Stimulated activated effector memory CD8-positive, alpha-beta T cell treated with anti-CD3 and anti-CD28 coated beads, Interleukin-12 subunit alpha, Interleukin-12 subunit beta, amount 100 ng/mL, for 72 hours (primary cell): ENCODE measurements at regions not wholly inside any gene's neighbourhood (a gene's known extent, or its start where the extent isn't known, plus 50 kb on each side); places are given as distances from the start of the nearest gene placed in this dataset.
"Not testable (repeated sequence)": the region's sequence is repeated elsewhere in the genome, so short reads cannot be mapped to it uniquely, and the experiment has no call there.

Experiments used
- ATAC-seq: fragments of 150-1000 bp; cut with Tn5 transposase; 2 replicates; pipeline ENCODE4 v1.10.0; 2021
- DNase-seq, 2 donors: peaks; one replicate each; pipeline ENCODE4 v3.0.0; 2021 to 2022; ENCODE audit warnings: low spot score in 2 of 2
- H3K27ac Mint-ChIP-seq: one replicate; pipeline ENCODE4 v1.8.0; 2022; ENCODE audit warnings: mild to moderate bottlenecking, mixed read lengths
- H3K36me3 Mint-ChIP-seq: one replicate; pipeline ENCODE4 v1.8.0; 2022; ENCODE audit warnings: mild to moderate bottlenecking, mixed read lengths
- H3K4me1 Mint-ChIP-seq: one replicate; pipeline ENCODE4 v1.8.0; 2022; ENCODE audit warnings: mixed read lengths
- H3K4me3 Mint-ChIP-seq: one replicate; pipeline ENCODE4 v1.8.0; 2022; ENCODE audit warnings: mild to moderate bottlenecking, mixed read lengths
- H3K9me3 Mint-ChIP-seq: one replicate; pipeline ENCODE4 v1.8.0; 2022; ENCODE audit warnings: mixed read lengths

DNA sequence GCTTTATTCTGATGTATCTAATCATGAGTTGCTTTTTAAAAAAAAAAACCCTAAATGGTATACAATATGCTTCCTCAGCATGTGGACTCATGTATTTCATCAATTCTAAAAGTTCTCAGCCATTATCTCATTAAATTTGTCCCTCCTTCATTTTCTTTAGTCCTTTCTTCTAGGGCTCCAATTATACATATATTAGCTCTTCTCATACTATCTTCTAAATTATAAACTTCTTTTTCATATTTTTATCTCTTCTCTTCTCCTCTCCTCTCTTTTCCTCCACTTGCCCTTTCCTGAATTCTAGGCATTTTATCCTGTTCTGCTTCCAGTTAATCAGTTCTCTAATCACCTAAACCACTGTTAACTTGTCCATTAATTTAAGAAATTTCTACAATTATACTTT lies 55.0 kb upstream of the IL33 start:
- no peak overlapping the region for H3K4me3 Mint-ChIP-seq
- no peaks in the 10 kb centered on the region for H3K36me3 Mint-ChIP-seq
- H3K4me1 Mint-ChIP-seq, result no peaks in the 10 kb centered on the region
- peaks cover 18% of the 10 kb centered on the region for H3K9me3 Mint-ChIP-seq
- no peak overlapping the region for H3K27ac Mint-ChIP-seq
- DNase-seq, result no peak
- ATAC-seq, result no peak

DNA sequence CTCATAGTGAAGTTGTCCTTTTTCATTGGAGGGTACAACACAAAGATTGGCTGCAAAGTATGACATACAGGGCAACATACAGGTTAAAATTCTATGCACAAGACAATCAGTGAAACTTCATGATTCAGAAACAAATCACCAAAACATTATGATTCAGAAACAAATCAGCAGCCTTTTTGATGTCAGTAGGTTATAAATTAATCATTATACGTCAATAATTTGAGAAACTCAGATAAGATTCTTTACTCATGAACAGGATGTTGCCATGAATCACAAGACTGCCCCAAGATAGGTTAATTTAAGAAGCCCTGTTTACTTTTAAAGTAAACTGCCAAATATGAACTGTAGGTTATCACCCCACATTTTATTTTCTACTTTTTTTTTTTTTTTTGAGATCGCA lies 62.2 kb upstream of the IL33 start:
- H3K4me1 Mint-ChIP-seq, result no peaks in the 10 kb centered on the region
- ATAC-seq, result peak; percentile 89
- DNase-seq, result no peak
- H3K36me3 Mint-ChIP-seq, result no peaks in the 10 kb centered on the region
- H3K27ac Mint-ChIP-seq, result no peak overlapping the region
- H3K4me3 Mint-ChIP-seq, result no peak overlapping the region
- no peaks in the 10 kb centered on the region for H3K9me3 Mint-ChIP-seq

DNA sequence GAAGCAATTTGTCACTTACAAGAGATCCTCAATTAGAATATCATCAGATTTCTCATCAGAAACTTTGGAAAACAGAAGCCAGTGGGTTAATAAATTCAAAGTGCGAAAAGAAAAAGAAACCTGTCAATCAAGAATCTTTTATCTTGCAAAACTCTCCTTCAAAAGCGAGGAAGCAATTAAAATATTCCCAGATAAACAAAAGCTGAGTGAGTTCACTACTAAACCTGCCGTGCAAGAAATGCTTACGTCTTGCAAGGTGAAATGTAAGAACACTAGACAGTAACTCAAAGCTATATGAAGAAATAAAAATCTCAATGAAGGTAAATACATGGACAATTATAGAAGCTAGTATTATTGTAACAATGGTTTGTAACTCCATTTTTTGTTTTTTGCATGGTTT lies 62.8 kb upstream of the IL33 start:
- DNase-seq (no peak), ATAC-seq (no peak)
- H3K4me3 Mint-ChIP-seq, result no peak overlapping the region
- no peaks in the 10 kb centered on the region for H3K36me3 Mint-ChIP-seq
- no peaks in the 10 kb centered on the region for H3K9me3 Mint-ChIP-seq
- no peaks in the 10 kb centered on the region for H3K4me1 Mint-ChIP-seq
- no peak overlapping the region for H3K27ac Mint-ChIP-seq

DNA sequence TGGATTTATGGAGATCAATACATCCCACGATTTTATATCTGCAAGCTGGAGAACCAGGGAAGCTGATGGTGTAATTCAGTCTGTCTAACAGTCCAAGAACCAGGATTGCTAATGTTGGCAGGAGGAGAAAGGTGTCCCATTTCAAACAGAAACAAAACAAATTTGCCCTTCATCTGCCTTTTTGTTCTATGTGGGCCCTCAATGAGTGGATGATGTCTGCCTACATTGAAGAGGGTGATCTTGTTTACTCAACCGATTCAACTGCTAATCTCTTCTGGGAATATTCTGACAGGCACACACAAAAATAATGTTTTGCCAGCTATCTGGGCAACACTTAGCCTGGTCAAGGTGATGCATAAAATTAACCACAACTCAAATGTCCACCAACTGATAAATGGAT lies 65.1 kb upstream of the IL33 start:
- ATAC-seq (no peak), DNase-seq (no peak)
- H3K27ac Mint-ChIP-seq, result no peak overlapping the region
- H3K9me3 Mint-ChIP-seq, result no peaks in the 10 kb centered on the region
- H3K4me3 Mint-ChIP-seq, result no peak overlapping the region
- no peaks in the 10 kb centered on the region for H3K4me1 Mint-ChIP-seq
- H3K36me3 Mint-ChIP-seq, result no peaks in the 10 kb centered on the region

DNA sequence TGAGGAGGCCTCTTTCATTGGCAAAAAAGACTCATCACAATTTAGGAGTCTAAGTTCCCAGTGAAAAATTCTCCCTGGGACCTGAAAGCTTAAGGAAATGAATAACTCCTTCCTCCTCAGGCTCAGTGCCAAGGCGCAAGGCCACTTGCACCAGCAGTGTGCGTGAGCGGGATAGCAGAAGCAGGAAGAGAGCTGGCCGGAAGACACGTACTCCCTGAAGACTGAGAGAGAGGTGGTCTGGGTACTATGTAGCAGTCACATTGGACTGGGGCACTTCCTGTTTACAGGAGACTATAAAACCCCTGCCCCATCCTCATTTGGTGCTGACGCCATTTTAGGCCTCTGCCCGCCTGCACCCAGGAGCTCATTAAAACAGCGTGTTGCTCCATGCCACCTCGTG lies 66.3 kb upstream of the IL33 start:
- ATAC-seq, result no peak
- H3K36me3 Mint-ChIP-seq, result no peaks in the 10 kb centered on the region

DNA sequence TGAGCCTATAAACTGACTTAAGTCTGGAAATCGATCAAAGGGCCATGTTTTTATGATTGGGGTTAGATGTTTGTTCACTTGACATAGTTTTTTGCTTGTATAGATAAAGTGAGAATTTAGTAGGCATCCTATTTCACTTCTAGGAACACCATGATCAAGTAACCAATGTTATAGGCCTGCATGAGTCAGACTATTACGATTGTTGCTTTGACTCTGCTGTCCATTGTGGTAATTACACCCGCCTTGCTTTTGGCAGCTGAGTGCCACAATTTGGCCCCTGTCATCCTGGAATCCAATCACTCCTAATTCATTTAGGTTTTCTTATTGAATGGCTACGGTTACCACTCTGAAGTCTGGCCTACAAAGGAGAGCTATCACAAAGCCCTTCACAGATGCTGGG lies 67.8 kb upstream of the IL33 start:
- Mint-ChIP-seq H3K36me3 (no peaks in the 10 kb centered on the region), H3K4me1 (no peaks in the 10 kb centered on the region), H3K27ac (no peak overlapping the region), H3K4me3 (no peak overlapping the region), H3K9me3 (no peaks in the 10 kb centered on the region)
- DNase-seq (no peak), ATAC-seq (no peak)

More for the DNA sequence above, 66.3 kb upstream of the IL33 start:
- H3K4me3 Mint-ChIP-seq, result no peak overlapping the region
- no peak for DNase-seq
- H3K4me1 Mint-ChIP-seq, result no peaks in the 10 kb centered on the region
- no peaks in the 10 kb centered on the region for H3K9me3 Mint-ChIP-seq
- H3K27ac Mint-ChIP-seq, result no peak overlapping the region

DNA sequence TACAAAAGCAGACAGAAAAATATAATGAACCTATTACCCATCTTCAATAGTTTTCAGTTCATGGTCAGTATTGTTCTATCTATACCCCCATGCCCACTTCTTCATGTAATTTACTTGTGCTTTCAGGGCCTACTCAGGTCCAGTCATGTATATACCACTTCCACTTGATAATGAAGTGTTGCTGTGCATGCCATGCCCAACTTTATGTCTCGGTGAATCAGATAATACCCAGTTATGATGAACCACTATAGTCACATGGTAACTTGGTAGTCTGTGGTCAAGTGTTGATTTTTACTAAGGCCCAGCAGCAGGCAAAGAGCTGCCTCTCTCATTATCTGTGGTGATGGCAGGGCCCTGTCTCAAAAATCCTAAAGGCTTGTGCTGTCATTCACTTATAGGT lies 70.7 kb upstream of the IL33 start:
- no peaks in the 10 kb centered on the region for H3K36me3 Mint-ChIP-seq
- H3K4me3 Mint-ChIP-seq, result no peak overlapping the region
- no peak overlapping the region for H3K27ac Mint-ChIP-seq
- peaks cover 6% of the 10 kb centered on the region for H3K9me3 Mint-ChIP-seq
- DNase-seq (no peak), ATAC-seq (peak; percentile 51)
- H3K4me1 Mint-ChIP-seq, result no peaks in the 10 kb centered on the region

DNA sequence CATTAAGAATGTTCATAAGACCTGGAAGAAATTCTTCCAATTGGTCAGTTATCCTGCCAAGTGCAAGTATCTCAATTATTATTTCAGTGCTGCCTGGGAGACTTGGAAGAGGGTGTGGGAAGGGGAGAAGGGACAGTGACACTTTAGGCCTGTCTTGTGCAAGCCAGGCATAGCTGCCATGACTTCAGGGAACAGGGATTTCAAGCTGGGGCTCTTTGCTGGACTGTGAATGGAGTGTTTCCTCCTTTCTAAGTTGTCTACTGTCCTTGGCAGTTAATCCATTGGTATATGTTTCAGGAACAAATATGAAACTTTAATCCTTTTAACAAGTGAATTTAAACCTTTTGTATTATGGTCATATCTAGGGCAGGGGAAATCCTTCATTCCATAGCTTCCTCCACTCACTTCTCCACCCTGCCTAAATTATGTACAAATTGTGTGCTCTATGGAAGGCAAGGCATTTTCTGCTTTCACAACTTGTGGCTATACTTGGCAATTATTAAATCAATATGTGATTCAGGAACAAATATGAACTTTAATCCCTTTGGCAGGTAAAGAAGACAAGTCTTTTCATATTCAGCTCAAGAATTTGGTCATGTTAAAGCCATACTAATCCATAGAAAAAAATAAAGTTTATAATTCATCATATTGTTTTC lies 72.7 kb upstream of the IL33 start:
- Mint-ChIP-seq H3K27ac (no peak overlapping the region), H3K36me3 (no peaks in the 10 kb centered on the region), H3K4me1 (no peaks in the 10 kb centered on the region), H3K4me3 (no peak overlapping the region), H3K9me3 (peaks cover 6% of the 10 kb centered on the region)
- DNase-seq (no peak), ATAC-seq (no peak)

DNA sequence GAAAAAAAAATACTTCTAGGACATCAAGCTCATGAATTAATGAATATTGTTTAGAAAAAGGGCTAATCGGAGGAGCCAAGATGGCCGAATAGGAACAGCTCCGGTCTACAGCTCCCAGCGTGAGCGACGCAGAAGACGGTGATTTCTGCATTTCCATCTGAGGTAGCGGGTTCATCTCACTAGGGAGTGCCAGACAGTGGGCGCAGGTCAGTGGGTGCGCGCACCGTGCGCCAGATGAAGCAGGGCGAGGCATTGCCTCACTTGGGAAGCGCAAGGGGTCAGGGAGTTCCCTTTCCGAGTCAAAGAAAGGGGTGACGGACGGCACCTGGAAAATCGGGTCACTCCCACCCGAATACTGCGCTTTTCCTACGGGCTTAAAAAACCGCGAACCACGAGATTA lies 79.8 kb upstream of the IL33 start:
- not testable (repeated sequence) for DNase-seq, H3K36me3 Mint-ChIP-seq, H3K4me3 Mint-ChIP-seq, H3K27ac Mint-ChIP-seq, H3K9me3 Mint-ChIP-seq, ATAC-seq
- H3K4me1 Mint-ChIP-seq, result peaks cover 17% of the 10 kb centered on the region

DNA sequence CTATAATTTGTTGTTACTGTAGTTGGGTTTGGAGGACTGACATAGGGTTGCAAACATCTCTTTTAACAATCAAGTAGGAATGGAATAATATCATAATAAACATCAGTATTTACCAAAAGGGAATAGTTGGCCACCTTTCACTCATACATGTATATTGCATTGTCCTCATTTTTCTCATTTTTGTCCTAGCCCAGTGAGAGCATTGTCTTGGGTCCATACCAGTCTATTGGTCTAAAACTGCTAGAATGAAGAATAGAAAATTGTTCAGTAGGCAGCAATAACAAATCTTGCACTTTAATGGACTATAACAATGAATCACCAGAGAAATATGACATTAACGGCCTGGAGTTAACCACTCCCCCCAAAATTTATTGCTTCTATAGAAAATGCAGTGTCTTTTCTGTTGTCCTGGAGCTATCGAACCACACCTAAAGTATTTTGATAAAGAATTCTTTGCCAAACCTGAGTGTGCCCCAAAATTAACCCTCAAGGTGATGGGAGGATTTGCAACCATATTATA lies 80.9 kb upstream of the IL33 start:
- no peaks in the 10 kb centered on the region for H3K9me3 Mint-ChIP-seq
- no peak overlapping the region for H3K27ac Mint-ChIP-seq
- DNase-seq (no peak), ATAC-seq (no peak)
- no peak overlapping the region for H3K4me3 Mint-ChIP-seq
- peaks cover 17% of the 10 kb centered on the region for H3K4me1 Mint-ChIP-seq
- no peaks in the 10 kb centered on the region for H3K36me3 Mint-ChIP-seq

DNA sequence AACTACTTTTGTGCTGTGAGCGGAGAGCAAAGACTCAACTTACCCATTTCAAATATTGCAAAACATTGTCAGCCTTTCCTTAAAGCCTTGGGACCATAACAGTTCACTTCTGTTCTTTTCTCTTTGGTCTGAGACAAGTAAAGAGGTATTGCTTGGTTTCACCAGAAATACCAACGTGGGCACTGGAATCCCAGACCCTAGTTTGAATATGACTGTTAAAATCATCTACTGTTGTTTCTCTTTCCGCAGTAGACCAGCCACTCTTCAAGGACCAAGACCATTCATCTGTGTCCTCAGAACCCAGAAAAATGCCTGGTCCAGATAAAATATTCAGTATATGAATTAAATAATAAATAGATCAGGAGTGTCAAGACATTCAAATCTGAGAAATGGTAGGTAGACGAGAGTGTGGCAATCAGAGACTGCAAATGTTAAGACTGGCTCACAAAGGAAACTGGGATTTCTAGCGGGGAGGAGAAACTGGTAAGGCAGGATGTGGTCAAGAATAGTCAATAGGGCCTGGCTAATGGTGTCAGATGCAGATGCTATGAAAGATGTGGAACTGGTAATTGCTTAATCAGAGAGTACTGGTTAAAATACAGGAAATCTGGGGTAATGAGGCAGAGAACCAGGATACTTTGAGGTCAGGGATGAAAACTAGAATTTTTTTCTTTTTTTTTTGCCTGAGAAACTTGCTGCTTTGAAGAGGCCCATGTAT lies 82.1 kb upstream of the IL33 start:
- Mint-ChIP-seq H3K4me3 (no peak overlapping the region), H3K27ac (no peak overlapping the region), H3K9me3 (no peaks in the 10 kb centered on the region), H3K36me3 (no peaks in the 10 kb centered on the region), H3K4me1 (peaks cover 17% of the 10 kb centered on the region)
- DNase-seq (no peak), ATAC-seq (peak; percentile 86)

DNA sequence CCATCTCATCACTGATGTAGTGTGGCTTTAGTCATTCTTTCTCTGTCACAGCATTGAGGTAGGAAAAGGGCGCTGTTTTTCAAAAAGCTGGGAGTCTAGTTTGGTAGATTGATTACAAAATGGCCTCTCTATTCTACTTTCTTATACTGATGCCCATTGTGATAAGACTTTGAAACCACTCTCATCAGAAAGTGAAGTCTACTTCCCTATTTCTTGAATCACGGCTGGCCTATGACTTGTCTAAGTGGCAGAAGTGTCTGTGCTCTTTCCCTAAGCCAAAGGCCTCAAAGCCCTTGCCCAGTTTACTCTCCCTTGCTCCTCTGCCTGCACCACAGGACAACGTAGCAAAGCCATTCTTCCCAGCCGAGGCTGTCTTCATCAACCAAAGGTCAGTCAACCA lies 83.0 kb upstream of the IL33 start:
- DNase-seq (no peak), ATAC-seq (peak; percentile 37)
- Mint-ChIP-seq H3K36me3 (no peaks in the 10 kb centered on the region), H3K9me3 (no peaks in the 10 kb centered on the region), H3K4me1 (peaks cover 17% of the 10 kb centered on the region), H3K4me3 (no peak overlapping the region), H3K27ac (no peak overlapping the region)

DNA sequence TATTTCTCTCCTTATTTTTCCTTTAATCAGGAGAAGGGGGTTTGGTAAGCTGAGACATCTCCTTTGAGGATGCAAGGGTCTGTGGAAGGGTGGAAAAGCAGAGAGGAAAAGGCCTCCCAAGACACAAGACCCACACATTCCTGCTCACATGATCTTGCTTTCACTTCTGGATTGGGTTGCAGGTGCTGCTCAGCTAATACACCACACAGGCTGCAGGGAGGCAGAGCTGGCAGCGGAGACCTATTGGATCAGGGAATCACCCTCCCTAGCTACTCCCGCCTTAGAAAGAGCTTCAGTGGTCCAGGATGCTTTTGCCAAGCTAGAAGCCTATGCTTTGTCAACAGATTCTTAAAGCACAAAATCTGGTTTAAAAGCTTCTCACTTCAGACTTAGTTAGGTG lies 87.6 kb upstream of the IL33 start:
- DNase-seq (no peak), ATAC-seq (no peak)
- Mint-ChIP-seq H3K4me3 (no peak overlapping the region), H3K9me3 (no peaks in the 10 kb centered on the region), H3K4me1 (peaks cover 4% of the 10 kb centered on the region), H3K27ac (no peak overlapping the region), H3K36me3 (no peaks in the 10 kb centered on the region)

DNA sequence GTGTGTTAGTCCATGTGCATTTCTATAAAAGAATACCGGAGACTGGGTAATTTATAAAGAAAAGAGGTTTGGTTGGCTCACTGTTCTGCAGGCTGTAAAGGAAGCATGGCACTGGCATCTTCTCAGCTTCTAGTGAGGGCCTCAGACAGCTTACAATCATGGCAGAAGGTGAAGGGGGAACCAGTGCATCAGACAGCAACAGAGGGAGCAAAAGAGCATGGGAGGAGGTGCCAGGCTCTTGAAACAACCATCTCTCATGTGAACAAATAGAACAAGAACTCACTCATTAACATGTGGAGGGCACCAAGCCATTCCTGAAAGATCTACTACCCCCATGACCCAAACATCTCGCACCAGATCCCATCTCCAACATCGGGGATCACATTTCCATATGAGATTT lies 89.2 kb upstream of the IL33 start:
- Mint-ChIP-seq H3K4me1 (no peaks in the 10 kb centered on the region), H3K36me3 (no peaks in the 10 kb centered on the region), H3K9me3 (no peaks in the 10 kb centered on the region), H3K27ac (no peak overlapping the region), H3K4me3 (no peak overlapping the region)
- ATAC-seq (no peak), DNase-seq (no peak)

DNA sequence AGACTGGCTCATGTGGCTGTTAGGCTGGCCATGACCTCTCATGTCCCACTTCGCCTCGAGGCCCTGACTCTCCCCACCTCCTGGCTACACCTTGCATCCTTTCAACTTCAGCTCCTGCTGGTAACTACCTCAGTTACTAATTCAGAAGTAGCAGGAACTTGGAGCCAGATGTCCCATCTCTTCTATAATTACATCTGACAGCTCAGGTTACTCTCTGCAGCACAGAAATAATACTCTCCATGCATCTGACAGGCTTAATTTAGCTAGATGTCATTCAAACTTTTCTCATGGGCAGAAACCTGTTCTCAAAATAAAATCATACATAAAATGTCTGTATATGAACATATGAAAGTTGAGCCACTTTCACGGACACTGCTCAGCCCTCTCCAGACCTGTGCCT lies 92.2 kb upstream of the IL33 start:
- Mint-ChIP-seq H3K9me3 (no peaks in the 10 kb centered on the region), H3K4me1 (no peaks in the 10 kb centered on the region), H3K36me3 (no peaks in the 10 kb centered on the region), H3K27ac (no peak overlapping the region), H3K4me3 (no peak overlapping the region)
- DNase-seq (no peak), ATAC-seq (no peak)

DNA sequence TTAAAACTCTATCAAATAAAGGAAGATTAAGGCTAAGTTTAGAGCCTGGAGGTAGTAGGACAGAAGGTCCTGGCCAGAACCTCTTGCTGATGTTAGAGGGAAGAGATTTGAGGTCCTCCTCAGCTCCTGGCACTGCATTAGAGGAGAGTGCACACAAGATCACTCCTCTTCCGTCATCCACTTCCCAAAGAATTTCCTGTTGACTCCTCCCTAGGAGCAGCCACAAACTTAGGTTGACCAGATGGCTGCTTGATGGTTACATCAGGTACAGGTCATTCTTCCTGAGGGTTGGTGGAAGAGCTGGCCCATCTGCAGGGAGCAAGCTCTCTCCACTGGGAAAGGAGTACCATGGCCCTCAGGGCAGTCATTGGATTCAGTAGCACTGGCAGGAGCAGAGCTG lies 93.9 kb upstream of the IL33 start:
- no peaks in the 10 kb centered on the region for H3K9me3 Mint-ChIP-seq
- DNase-seq, result no peak
- no peaks in the 10 kb centered on the region for H3K36me3 Mint-ChIP-seq
- no peaks in the 10 kb centered on the region for H3K4me1 Mint-ChIP-seq
- no peak overlapping the region for H3K27ac Mint-ChIP-seq
- no peak overlapping the region for H3K4me3 Mint-ChIP-seq
- ATAC-seq, result no peak
